Stimulated activated CD8-positive, alpha-beta memory T cell treated with anti-CD3 and anti-CD28 coated beads, Interleukin-15, amount 100 ng/mL, for 1 hour (primary cell): ENCODE measurements at regions not wholly inside any gene's neighbourhood (a gene's known extent, or its start where the extent isn't known, plus 50 kb on each side); places are given as distances from the start of the nearest gene placed in this dataset.
"Not testable (repeated sequence)": the region's sequence is repeated elsewhere in the genome, so short reads cannot be mapped to it uniquely, and the experiment has no call there.

ENCODE experiments used
- DNase-seq: peaks from one replicate; pipeline ENCODE4 v3.0.0-alpha.2; 2020; ENCODE audit warnings: low read depth

- no peak for DNase-seq
These were observed 324.0 kb downstream of the IRS1 start for GRCh38 chr2:226475650-226476049.

DNA sequence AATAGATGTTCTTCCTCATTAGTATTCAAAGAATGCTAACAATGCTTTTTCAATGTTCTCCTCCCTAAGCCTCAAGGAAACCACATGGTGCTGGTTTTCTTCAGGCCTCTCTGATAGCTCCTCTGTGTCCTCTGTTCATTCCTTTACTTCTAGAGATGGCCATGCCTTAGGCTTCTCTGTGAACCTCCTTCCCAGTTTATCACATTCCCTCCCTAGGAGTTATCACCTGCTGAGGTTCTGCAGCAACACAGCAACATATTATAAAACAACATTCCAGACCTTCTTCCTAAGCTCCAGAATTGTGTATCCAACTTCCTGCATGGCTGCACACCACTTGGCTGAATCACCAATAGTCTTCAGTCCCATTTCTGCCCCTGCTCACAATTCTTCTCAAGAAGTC is 325.5 kb downstream of the IRS1 start:
- DNase-seq: no peak

DNA sequence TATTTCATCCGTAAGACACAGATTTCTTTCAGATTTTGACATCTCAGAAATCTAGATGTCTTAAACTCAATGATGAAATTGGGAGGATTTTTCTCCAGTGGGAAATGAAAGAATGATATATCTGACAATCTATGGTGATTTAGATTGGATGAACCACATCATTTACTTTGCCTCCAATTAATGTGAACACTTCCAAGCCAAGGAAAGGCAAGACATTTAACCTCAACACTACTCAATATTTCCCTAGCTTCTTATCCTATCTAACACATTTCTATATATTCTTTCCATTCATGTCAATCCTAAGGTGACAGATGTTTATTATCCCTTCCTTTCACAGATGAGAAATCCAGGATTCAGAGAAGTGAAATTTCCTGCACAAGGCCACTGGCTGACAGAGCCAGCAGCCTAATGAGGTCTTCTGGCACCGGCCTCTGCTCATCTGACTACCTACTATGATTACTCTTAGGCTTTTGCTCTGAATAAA is 327.6 kb downstream of the IRS1 start:
- no peak for DNase-seq

- no peak for DNase-seq
These were observed 332.0 kb downstream of the IRS1 start for GRCh38 chr2:226467633-226468032.

DNA sequence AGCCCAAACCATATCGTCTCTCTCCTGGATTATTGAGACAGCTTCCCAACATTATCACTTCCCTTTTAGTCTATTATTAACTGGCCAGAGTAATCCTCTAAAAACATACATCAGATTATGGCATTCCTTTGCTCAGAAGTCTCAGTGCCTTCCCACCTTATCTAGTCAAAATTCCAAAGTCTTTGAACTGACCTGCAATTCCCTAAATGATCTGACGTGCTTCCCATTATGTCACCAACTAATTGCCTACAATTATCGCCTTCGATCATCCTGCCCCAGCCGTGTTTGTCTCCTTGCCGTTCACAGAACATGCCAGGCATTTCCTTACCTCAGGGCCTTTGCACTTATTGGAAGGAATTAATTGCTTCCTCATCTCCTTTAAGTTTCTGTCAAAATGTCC is 332.4 kb downstream of the IRS1 start:
- no peak for DNase-seq

GRCh38 chr2:226466589-226466988 is 333.0 kb downstream of the IRS1 start:
- DNase-seq: no peak

DNA sequence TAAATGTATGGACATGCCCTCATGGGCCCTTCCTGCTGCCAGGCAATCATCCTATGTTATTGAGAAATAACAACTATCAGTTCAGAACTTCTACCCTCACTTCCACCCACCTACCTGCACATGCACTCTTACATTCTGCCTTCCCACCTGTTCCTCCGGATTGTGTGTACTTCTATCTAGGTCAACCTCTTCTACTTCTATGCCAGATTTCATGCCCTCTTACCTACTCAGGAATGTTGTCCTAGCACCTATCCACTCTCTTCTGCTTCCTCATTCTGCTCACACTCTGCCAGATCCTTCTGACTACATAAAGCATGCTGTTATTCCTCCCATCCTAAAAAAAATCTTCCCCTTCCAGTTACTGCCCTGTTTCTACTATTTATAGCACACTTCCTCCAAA is 333.5 kb downstream of the IRS1 start:
- DNase-seq: no peak

DNA sequence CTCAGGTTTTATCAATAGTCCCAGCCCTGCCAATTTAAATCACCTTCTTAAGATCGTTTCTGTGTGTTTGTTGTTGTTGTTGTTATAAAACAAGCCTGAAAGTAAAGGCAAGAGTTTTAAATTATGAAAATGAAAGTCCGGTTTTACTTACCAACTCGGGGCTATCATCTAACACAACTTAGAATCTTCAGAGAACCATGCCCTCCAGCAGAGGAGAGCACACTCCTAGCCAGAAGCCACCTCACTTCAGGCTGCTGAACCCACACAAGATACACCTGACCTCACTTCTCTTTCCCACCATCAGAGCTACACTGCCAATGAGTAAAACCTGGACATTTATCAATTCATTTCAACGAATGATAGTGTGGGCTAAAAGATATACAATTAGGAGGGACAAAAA is 335.2 kb downstream of the IRS1 start:
- DNase-seq: no peak

DNA sequence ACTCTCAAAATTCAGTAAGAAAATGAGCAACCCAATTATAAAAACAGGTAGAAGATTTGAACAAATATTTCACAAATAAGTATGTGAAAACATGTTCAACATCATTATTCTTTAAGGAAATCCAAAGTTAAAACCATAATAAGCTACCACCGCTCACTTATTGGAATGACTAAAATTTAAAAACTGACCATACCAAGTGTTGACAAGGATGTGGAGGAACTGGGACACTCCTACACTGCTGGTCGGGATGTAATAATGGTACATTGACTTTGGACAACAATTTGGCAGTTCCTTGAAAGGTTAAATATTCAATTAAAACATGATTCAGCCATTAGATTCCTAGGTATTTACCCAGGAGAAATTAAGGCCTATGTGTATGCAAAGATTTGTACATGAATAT is 336.5 kb downstream of the IRS1 start:
- no peak for DNase-seq

DNA sequence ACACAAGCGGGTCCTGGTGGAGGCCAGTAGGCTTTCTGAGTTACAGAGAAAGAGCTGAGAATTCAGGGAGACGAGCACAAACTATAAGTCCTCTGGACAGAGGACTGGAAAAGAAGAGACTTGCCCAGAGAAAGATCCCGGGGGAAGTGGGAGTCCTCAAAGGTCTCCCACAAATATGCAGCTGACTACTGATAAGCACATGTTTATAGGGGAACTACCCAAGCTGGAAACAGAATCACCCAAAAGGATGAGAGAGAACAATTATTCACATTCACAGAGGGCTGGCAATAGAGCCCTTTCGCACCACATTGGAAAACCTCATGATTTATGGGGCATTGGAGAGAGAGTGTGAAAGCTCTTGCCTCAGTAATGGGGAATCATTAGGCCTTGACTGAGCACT is 337.6 kb downstream of the IRS1 start:
- no peak for DNase-seq

DNA sequence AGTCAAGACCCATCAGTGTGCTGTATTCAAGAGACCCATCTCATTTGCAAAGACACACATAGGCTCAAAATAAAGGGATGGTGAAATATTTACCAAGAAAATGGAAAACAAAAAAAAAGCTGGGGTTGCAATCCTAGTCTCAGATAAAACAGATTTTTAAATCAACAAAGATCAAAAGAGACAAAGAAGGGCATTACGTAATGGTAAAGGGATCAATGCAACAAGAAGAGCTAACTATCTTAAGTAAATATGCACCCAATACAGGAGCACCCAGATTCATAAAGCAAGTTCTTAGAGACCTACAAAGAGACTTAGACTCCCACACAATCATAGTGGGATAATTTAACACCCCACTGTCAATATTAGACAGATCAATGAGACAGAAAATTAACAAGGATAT is 343.5 kb downstream of the IRS1 start:
- not testable (repeated sequence) for DNase-seq

DNA sequence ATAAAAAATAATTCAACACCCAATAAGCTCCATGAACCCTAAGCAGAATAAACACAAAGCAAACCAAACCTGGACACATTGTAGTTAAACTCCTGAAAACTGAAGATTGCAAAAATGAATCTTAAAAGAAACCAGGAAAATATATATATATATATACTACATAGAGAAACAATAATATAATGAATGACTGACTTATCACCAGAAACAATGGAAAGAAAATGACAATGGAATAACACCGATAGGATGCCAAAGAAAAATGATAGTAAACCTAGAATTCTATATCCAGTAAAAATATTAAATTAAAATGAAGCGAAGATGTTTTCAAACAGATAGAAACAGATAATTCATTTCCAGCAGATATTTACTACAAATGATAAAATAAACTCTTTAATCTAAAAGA is 346.9 kb downstream of the IRS1 start:
- DNase-seq: no peak

- no peak for DNase-seq
These were observed 348.1 kb downstream of the IRS1 start for GRCh38 chr2:226451486-226451885.

- no peak for DNase-seq
These were observed 349.5 kb downstream of the IRS1 start for GRCh38 chr2:226450141-226450540.

DNA sequence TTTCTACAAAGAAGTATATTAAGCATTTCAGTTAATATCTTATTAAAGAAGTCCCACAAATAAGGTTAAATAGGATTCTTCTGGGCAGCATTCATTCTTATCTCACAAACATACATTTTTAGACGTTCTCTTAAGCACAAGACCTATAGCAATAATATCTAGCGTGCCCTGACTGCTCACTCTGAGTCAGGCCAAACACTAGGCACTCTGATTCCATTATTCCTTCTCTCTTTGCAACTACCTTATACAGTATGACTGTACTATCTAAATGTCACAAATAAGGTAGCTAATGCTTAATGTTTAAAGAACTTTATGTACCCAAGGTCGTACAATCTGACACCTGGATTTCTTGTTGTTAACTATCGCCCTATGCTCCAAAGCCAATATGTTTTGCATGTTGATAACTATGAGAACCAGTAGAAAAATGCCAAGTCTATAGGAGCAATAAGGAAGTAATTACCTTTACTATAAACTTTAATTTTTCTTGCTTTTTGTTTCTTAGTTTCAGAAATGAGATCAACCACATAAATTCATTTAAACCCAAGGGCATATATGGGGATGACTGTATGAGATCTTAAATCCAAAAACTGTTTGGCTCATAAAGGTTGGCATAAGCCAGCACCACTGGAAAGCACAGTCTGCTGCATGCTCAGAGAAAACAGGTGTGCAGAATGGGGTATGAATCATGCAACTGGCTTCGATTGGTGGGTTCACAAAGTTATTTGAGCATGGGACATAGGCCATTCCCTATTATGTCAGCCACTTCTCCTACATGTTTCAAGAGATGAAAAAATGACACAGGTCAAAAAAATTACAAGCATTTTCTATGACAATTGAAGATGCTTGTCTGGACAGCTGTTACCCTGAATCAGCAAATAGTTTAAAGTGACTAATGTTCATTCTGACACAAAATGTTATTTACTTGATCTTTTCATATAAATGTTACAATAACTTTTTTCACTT is 352.0 kb downstream of the IRS1 start:
- no peak for DNase-seq

GRCh38 chr2:226446406-226447001 is 353.1 kb downstream of the IRS1 start:
- no peak for DNase-seq

DNA sequence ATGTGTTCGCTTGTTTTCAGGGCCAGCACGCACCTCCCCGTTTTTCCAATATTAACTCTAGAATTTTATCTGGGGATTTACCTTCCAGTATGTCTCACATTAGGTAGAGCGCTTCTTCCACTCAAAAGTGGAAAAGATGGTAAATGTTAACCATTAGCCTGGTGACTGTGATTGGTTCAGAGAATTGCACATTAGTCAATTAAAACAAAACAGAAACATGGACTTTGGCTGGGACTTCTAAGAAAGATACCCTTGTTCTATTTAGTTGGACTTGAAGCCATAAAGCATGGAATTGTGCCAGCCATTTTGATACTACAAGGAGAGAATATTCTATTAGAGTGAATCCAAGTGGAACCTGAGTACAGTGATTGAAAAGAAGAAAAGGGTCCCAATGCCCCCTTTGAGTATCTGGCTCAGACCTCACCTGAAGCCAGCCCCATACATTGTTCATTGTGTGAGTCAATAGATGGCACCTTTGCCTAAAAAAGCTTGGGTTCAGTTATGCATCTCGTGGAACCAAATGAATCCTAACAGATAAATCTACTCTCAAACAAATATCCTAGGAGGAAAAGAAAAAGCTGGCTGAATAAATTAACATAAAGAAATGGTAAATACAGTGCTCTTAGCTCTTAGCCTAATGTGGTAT is 354.3 kb downstream of the IRS1 start:
- no peak for DNase-seq

DNA sequence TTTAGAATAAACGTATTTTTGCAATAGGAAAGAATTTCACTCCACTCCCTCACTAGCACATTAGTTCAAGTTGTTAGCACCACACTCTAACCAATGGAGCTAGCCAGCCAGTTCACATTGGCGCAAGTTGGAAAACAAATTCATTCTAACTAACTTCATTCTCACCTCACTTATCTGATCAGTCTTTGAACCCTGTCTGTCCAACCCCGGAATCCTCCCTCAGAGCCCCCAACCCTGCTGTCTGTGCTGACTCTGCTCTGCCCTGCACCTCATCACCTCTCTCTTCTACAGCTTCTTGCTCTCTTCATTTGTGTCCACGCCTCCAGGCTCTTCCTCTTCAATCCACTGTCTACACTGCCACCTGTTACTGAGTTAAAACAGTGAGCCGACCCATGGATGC is 356.5 kb downstream of the IRS1 start:
- no peak for DNase-seq

GRCh38 chr2:226440127-226440918 is 359.3 kb downstream of the IRS1 start:
- no peak for DNase-seq

- no peak for DNase-seq
These were observed 360.3 kb downstream of the IRS1 start for GRCh38 chr2:226439337-226439736.

DNA sequence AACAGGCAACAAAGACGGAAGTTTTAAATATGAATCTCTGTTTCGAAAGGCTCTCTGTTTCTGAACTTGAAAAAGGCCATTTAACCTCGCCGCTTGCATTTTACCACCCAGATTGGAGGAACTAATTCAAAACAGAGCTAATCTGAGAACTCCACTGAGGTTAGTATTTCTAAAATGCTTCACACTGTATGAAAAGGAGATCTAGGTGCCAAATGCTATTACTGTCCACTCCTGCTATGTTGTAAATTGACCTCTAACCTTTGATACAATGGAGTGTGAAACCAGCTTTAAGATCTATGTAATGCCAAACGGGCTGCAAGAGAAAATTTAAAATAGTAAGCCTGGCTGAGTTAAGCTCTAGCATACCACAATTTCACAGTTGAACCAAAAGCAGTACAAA is 364.5 kb downstream of the IRS1 start:
- DNase-seq: no peak

DNA sequence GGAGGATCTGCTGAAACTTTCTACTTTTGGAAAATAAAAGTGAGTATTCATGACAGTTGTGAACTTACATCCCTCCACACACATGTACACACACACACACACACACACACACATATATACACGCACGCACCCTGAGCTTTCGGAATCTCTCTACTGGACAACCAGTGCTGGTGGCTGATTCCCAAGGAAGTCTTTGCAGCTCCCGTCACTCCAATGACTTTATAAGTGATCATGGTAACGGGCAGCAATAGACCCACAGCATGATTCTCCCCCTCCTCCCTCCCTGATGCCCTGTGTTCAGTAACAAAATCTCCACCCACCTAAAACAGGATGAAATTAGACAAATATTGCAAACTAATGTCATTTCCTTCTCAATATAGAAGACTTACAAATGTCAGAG is 364.9 kb downstream of the IRS1 start:
- no peak for DNase-seq
